Stimulated activated effector memory CD8-positive, alpha-beta T cell treated with anti-CD3 and anti-CD28 coated beads, Interleukin-12 subunit alpha, Interleukin-12 subunit beta, amount 100 ng/mL, for 72 hours (primary cell): ENCODE measurements at regions not wholly inside any gene's neighbourhood (a gene's known extent, or its start where the extent isn't known, plus 50 kb on each side); places are given as distances from the start of the nearest gene placed in this dataset.

ENCODE experiments used
- ATAC-seq: fragments of 150-1000 bp; cut with Tn5 transposase; 2 replicates; pipeline ENCODE4 v1.10.0; 2021
- DNase-seq, 2 donors: peaks; one replicate each; pipeline ENCODE4 v3.0.0; 2021 to 2022; ENCODE audit warnings: low spot score in 2 of 2
- H3K27ac Mint-ChIP-seq: one replicate; pipeline ENCODE4 v1.8.0; 2022; ENCODE audit warnings: mild to moderate bottlenecking, mixed read lengths
- H3K36me3 Mint-ChIP-seq: one replicate; pipeline ENCODE4 v1.8.0; 2022; ENCODE audit warnings: mild to moderate bottlenecking, mixed read lengths
- H3K4me1 Mint-ChIP-seq: one replicate; pipeline ENCODE4 v1.8.0; 2022; ENCODE audit warnings: mixed read lengths
- H3K4me3 Mint-ChIP-seq: one replicate; pipeline ENCODE4 v1.8.0; 2022; ENCODE audit warnings: mild to moderate bottlenecking, mixed read lengths
- H3K9me3 Mint-ChIP-seq: one replicate; pipeline ENCODE4 v1.8.0; 2022; ENCODE audit warnings: mixed read lengths

DNA sequence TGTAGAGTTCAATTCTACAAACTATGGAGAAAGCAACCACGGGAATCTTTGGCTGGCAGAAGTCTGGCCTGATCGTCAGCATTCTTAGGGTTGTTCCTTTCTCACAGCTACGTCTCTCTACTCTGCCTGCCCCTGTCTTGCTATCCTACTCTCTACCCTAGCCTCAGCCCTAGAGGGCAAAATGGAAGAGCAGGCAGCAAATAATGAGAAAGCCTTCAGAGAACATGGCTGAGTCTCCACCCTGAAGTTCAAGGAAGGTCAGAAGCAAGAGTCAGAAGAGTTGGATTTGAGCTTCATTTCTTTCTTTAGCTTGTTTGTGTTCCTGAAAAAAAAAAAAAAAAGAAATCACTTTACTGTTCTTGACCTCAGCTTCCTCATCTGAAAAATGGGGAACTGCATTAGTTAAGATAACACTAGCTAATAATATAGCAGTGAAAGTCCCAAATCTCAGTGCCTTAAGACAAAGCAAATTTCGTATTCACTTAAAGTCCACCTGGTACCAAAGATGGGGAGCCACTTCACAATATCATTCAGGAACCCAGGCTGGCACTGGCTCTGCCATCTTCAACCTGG is 50.2 kb upstream of the CCND2 start:
- Mint-ChIP-seq H3K4me3 (no peak overlapping the region), H3K4me1 (peaks cover 5% of the 10 kb centered on the region), H3K27ac (no peak overlapping the region), H3K9me3 (no peaks in the 10 kb centered on the region), H3K36me3 (no peaks in the 10 kb centered on the region)
- no peak for ATAC-seq
- DNase-seq: no peak

DNA sequence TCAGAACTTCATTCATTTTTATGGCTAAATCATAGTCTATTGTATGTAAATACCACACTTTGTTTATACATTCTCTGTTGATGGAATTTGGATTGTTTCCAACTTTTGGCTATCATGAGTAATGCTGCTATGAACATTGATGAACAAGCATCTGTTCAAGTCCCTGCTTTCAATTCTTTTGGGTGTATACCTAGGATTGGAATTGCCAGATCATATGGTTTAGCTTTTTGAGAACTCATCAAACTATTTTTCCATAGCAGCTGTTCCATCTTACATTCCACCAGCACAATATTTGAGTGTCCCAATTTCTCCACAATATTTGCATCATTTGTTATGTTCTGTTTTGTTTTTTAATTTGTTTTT is 52.3 kb upstream of the CCND2 start:
- no peaks in the 10 kb centered on the region for H3K9me3 Mint-ChIP-seq
- no peaks in the 10 kb centered on the region for H3K36me3 Mint-ChIP-seq
- ATAC-seq: no peak
- peak overlapping the region; percentile 8 for H3K27ac Mint-ChIP-seq
- peaks cover 16% of the 10 kb centered on the region for H3K4me1 Mint-ChIP-seq
- no peak overlapping the region for H3K4me3 Mint-ChIP-seq
- no peak for DNase-seq

DNA sequence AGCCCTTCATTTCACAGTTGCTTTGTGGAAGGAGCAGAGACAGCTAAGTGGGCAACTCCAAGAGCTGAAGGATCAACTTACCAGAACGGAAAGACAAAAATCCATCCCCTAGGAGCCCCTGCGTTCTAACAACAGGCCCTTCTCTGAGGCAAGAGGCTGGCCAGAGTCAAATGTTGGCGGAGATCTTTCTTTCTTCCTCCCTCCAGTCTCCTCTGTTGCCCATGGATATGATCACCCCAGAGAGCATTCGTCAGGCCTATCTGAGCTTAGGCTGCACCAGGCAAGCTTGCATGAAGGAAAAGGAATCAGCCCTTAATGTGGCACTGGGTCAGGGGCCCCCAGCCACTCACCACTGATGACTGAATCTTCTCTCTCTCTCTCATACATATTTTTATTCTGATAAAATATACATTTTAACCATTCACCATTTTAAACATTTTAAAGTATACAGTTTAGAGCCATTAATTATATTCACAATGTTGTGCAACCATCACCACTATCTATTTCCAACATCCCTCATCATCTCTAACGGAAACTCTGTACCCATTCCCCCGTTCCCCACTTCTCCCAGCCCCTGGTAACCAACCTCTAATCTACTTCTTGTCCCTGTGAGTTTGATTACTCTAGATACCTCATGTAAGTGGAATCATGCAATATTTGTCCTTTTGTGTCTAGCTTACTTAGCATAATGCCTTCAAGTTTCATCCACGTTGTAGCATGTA is 52.9 kb upstream of the CCND2 start:
- Mint-ChIP-seq H3K9me3 (no peaks in the 10 kb centered on the region), H3K36me3 (no peaks in the 10 kb centered on the region), H3K4me3 (no peak overlapping the region), H3K4me1 (peaks cover 22% of the 10 kb centered on the region), H3K27ac (peak overlapping the region; percentile 8)
- DNase-seq (no peak), ATAC-seq (no peak)

DNA sequence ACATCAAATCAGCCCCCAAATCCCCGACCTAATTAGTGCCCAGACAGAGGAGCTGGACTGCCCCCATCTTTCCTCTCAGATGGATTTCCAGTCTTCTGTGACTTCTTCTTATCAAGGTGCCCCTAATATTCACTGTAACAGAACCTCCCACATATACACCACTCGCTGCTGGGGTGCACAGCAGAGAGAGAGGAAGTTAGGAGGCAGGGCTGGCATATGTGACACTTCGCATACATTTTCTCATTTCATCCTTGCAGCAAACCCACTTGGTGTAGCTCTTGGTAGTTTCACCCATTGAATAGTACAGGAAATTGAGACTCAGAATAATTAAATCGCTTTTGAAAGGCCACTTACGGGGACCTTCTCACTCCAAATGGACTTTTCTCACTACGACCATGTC is 56.5 kb upstream of the CCND2 start:
- no peaks in the 10 kb centered on the region for H3K36me3 Mint-ChIP-seq
- no peaks in the 10 kb centered on the region for H3K9me3 Mint-ChIP-seq
- DNase-seq: no peak
- H3K4me1 Mint-ChIP-seq: peaks cover 29% of the 10 kb centered on the region
- H3K27ac Mint-ChIP-seq: peak overlapping the region; percentile 40
- no peak for ATAC-seq
- peak overlapping the region; percentile 59 for H3K4me3 Mint-ChIP-seq

DNA sequence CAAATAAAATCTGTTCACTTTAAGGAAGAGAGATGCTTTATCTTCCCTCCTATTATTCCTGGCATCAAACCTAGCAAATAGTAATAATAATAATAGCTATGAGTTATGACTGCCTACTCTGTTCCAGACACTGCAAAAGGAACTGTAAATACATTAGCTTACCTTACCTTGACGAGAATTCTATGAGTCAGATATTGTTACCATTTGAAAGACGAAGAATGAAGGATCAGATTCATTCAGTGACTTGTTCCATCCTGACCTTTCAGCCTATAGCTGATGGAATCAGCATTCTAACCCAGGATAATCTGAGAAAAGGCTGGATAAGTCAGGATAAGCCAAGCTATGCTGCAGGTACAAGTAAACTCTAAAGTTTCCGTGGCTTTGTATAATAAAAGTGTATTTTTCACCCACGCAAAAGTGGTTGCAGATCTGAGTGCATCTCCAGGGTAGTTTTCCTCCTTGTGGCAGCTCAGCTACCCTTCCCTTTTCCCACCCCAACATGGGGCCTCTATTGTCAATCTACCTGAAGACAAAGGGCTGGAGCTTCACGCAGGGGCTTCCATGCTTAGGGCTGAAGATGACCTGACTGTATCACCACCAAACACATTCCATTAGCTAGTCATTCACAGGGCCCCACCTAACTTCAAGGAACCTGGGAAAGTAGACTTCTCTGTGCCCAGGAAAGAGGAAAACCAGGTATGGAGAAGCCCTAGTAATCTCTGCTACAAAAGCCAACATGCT is 57.2 kb upstream of the CCND2 start:
- H3K36me3 Mint-ChIP-seq: no peaks in the 10 kb centered on the region
- peak; percentile 64 for ATAC-seq
- H3K4me1 Mint-ChIP-seq: peaks cover 29% of the 10 kb centered on the region
- peak overlapping the region; percentile 75 for H3K27ac Mint-ChIP-seq
- peak overlapping the region; percentile 59 for H3K4me3 Mint-ChIP-seq
- H3K9me3 Mint-ChIP-seq: no peaks in the 10 kb centered on the region
- no peak for DNase-seq

DNA sequence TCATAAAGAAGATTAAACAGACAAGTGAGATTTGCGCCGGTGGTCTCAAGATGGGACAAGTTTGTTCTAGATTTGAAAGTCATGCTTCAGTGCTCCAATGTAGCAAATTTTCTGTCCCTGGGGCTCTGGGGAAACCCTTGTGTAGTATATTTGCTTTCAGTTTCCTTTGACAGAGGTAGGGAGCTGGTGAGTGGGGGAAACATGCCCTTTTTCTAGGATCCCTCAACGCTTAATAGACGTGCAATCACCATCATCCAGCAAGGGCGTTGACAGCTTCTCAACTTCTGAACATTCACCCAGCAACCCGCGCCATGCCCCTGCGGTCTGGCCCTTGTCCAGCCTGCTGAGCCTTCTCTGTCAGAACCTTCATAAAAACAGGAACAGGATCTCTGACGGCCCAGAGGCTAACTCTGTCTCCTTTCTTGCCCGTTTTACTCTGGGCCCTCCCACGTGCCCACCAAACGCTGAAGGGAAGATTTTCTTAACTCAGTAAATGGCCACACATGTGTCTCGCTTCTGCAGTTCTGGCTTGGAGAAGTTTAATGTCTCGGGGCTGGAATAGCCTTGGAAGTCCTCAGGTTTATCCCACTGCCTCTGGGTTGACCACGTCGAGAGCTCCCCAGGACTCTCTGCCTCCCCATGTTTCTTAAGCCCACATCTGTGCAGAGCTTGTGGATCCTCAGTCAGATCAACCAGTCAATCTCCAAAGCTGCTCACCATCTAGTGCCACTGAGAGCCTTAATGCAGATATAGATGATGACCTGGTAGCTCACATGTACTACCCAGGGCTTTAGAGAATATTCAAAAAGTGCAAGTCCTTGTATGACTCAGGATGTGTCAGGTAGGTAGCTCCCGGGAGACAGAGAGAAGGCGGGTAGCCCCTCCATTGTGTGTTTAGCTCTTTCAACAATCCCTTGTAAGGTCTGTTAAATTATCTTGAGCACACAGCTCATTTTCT is 58.1 kb upstream of the CCND2 start:
- peak; percentile 88 for ATAC-seq
- Mint-ChIP-seq H3K4me3 (peak overlapping the region; percentile 59), H3K36me3 (no peaks in the 10 kb centered on the region), H3K9me3 (no peaks in the 10 kb centered on the region), H3K27ac (peak overlapping the region; percentile 75), H3K4me1 (peaks cover 29% of the 10 kb centered on the region)
- DNase-seq: peak in 1 of 2 donors; percentile 57

DNA sequence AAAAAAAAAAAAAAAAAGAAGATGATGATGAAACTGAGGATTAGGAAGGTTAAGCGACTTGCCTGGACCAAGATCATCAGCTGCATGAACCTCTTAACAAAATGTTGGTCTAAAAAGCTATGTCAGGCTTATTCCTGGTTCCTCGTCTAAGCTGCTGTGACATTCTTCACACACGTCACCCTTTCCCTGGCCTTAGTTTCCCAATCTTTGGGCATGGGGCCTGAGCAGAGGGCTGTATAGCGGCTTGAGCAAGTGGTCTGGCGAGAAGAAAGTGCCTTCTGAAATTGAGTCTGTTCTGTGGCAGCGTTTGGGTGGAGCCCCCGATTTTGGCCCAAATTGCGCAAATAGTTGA is 58.7 kb upstream of the CCND2 start:
- Mint-ChIP-seq H3K36me3 (no peaks in the 10 kb centered on the region), H3K9me3 (no peaks in the 10 kb centered on the region), H3K4me1 (peaks cover 29% of the 10 kb centered on the region), H3K4me3 (peak overlapping the region; percentile 59), H3K27ac (peak overlapping the region; percentile 75)
- ATAC-seq: no peak
- no peak for DNase-seq

DNA sequence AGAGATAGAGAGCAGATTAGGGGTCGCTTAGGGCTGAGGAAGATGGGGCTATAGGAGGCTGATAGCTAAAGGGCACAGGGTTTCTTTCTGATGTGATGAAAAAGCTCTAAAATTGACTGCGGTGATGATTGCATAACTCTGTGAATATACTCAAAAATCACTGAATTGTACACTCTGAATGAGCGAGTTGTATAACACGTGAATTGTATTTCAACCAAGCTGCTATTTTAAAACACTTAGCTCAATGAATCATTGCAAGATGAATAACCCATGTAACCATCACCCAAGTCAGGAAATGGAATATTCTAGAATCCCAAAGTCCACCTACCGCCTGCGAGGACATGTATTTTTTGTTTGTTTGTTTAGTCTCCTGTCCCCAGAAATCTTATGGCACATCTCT is 60.1 kb upstream of the CCND2 start:
- H3K27ac Mint-ChIP-seq: no peak overlapping the region
- H3K36me3 Mint-ChIP-seq: no peaks in the 10 kb centered on the region
- no peak for ATAC-seq
- no peak for DNase-seq
- H3K4me1 Mint-ChIP-seq: peaks cover 24% of the 10 kb centered on the region
- no peak overlapping the region for H3K4me3 Mint-ChIP-seq
- no peaks in the 10 kb centered on the region for H3K9me3 Mint-ChIP-seq

DNA sequence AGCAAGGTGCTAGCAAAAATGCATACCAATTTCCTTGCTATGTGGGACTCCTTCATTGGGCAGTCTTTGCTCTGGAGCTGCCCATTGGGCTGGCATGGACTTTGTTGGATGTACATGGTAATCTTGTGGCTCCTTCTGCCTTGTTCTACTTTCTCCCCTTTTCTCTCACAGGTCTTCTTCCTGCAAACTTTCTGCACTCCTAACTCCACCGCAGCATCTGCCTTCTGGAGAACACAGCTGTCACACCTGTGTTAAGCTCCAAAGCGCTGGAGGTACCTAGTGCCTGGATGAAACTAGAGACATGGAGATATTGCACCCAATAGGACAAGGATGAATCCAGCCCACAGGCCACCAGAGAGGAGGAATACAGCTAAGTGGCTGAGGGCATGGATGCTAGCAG is 60.7 kb upstream of the CCND2 start:
- H3K27ac Mint-ChIP-seq: no peak overlapping the region
- H3K4me1 Mint-ChIP-seq: peaks cover 24% of the 10 kb centered on the region
- no peaks in the 10 kb centered on the region for H3K36me3 Mint-ChIP-seq
- H3K9me3 Mint-ChIP-seq: no peaks in the 10 kb centered on the region
- no peak for ATAC-seq
- no peak overlapping the region for H3K4me3 Mint-ChIP-seq
- no peak for DNase-seq

DNA sequence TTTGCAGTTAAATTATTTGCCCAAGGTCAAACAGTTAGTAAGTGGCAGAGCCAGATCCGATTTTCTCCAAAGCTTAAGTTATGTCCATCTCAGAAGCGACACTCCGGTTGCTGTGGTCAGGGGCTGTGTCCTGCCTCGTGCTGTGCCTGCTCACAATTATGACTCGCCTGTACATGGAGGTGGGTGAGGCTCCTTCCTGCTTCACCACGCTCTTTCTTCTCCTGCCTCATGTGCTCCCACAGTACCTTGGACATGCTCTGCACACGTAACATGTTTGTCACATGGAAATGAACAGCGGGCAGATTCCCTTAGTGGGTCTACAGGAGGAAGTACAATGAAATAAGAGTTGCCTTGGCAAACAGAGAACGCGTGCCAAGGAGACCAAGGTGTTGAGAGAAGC is 62.2 kb upstream of the CCND2 start:
- ATAC-seq: no peak
- Mint-ChIP-seq H3K36me3 (no peaks in the 10 kb centered on the region), H3K27ac (no peak overlapping the region), H3K4me3 (no peak overlapping the region), H3K4me1 (peaks cover 14% of the 10 kb centered on the region), H3K9me3 (no peaks in the 10 kb centered on the region)
- DNase-seq: no peak

DNA sequence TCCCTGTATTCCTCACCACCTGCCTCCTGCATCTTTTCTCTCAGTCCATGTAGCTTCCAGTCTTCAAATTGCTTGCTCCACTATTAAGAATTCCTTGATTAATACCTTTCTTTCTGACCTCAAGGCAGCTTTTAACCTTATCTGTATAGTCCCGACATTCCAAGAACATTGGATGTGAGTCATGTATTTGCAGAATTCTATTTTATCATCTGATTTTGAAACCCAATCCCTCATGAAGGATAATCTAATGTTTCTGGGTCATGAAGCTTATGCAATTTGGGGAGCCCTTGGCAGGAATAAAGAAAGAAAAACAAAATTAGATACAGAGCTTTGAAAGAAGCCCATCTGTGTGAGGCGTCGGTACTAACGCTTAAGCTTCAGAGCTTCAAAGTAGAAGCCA is 63.4 kb upstream of the CCND2 start:
- no peak overlapping the region for H3K4me3 Mint-ChIP-seq

DNA sequence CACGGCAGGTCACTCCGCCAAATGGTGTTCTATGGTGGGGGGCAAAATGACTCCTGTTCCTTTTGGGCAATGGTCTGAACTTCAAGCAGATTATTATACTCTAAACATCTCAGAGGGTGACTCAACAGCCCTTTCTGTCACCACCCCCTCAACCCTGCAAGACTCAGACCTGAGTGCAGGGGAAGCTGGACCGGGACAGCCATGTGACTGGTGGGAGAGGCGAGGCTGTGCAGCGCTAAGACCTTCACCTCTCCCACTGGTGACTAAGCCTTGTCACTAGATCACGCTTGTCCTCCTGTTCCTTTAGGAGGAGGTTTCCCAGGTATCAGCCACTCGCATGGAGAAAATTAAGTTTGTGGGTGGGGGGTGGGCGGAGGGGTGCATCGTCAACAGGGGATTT is 67.1 kb upstream of the CCND2 start:
- DNase-seq: no peak

More for the DNA sequence above, 63.4 kb upstream of the CCND2 start:
- no peaks in the 10 kb centered on the region for H3K9me3 Mint-ChIP-seq
- H3K36me3 Mint-ChIP-seq: no peaks in the 10 kb centered on the region
- peaks cover 2% of the 10 kb centered on the region for H3K4me1 Mint-ChIP-seq
- ATAC-seq (no peak), DNase-seq (no peak)
- no peak overlapping the region for H3K27ac Mint-ChIP-seq

DNA sequence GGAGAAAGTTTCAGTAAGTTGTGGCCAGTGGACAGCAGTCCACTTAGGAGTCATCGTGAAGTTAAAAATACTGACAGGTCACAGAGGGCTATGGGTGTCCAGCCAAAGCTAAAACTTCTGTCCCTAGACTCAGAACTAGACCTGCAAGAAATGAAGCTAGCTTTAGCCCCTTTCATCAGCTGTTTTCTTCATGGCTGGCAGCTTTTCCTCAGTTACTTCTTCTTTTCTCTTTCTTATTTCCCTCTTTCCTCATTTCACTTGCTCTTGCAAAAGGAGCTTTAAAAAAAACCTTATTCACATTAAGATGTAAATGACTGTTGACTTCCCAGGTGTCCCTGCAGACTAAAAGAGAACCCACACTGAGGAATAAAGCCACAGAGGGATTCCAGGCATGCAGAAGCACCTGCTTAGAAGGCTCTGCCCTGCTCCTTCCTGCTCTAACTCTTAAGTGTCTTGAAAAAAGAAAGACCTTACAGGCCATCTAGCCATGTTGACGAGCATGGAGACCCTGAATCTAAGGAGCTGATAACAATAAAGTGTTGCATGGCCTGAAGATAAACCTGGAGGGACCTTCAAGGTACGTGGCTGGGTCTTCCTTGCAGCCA is 69.7 kb upstream of the CCND2 start:
- Mint-ChIP-seq H3K4me1 (no peaks in the 10 kb centered on the region), H3K36me3 (no peaks in the 10 kb centered on the region), H3K4me3 (no peak overlapping the region), H3K27ac (no peak overlapping the region), H3K9me3 (no peaks in the 10 kb centered on the region)
- ATAC-seq (no peak), DNase-seq (peak in 1 of 2 donors; percentile 17)

More for the DNA sequence above, 67.1 kb upstream of the CCND2 start:
- no peak for ATAC-seq
- H3K4me3 Mint-ChIP-seq: no peak overlapping the region
- no peak overlapping the region for H3K27ac Mint-ChIP-seq
- no peaks in the 10 kb centered on the region for H3K4me1 Mint-ChIP-seq
- no peaks in the 10 kb centered on the region for H3K36me3 Mint-ChIP-seq
- H3K9me3 Mint-ChIP-seq: no peaks in the 10 kb centered on the region

DNA sequence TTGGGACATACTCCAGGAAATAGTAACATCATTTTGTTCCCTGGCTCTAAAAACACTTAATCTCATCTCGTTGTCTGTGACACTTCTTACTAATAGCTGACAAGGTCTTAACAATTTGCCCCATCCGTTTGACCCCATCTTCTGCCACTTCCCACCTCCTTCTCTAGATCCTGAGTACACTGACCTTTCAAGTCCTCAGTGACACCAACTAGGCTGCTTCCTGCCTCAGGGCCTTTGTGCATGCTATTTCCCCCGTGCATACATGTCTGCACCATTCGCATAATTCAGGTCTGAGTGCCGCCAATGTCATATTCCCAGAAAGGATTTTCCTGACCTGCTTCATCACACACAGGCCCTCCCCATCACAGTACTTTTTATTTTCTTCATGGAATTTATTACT is 70.6 kb upstream of the CCND2 start:
- Mint-ChIP-seq H3K4me3 (no peak overlapping the region), H3K27ac (no peak overlapping the region), H3K4me1 (no peaks in the 10 kb centered on the region), H3K9me3 (no peaks in the 10 kb centered on the region), H3K36me3 (no peaks in the 10 kb centered on the region)
- ATAC-seq (no peak), DNase-seq (peak in 1 of 2 donors; percentile 12)

DNA sequence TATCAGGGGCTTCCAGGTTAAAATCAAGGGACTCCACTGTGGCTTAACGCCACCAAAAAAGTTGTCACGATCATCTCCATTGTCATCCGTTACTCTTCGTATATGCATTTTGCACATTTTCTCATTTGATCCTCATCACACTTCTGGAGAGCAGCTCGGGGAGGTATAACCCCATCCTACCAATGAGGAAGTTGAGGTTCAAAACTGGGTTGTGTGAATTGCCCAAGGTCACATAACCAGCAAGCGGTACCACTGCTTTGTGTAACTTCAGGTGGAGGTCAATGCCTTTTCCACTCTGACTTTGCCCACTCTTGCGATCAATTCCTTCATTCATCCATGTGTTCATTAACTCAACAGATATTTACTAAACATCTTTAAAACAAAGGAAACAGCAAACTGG is 71.1 kb upstream of the CCND2 start:
- Mint-ChIP-seq H3K4me1 (no peaks in the 10 kb centered on the region), H3K27ac (no peak overlapping the region), H3K36me3 (no peaks in the 10 kb centered on the region), H3K9me3 (no peaks in the 10 kb centered on the region), H3K4me3 (no peak overlapping the region)
- peak in 1 of 2 donors; percentile 13 for DNase-seq
- ATAC-seq: no peak
